ENCODE measurements at regions not wholly inside any gene's neighbourhood (a gene's known extent, or its start where the extent isn't known, plus 50 kb on each side); places are given as distances from the start of the nearest gene placed in this dataset.
"Not testable (repeated sequence)": the region's sequence is repeated elsewhere in the genome, so short reads cannot be mapped to it uniquely, and the experiment has no call there.

GRCh38 chrX:40368611-40369061 is 212.1 kb upstream of the ATP6AP2 start:
- no peak for FAIRE-seq
- H3K27me3 ChIP-seq (ENCODE audit: control insufficient read depth in 2 of 2, insufficient read depth in 2 of 2, low read length in 2 of 2): no peaks in the 10 kb centered on the region
- no peak for DNase-seq (ENCODE audit: low read depth, low spot score)
- CTCF ChIA-PET: no interaction called here
- H4K20me1 ChIP-seq (replicated peaks; ENCODE audit: control insufficient read depth, extremely low read depth, insufficient read depth, low read length): no peaks in the 10 kb centered on the region
- H3K79me2 ChIP-seq (ENCODE audit: control insufficient read depth, insufficient read depth, low read length): no peaks in the 10 kb centered on the region
- dilution Hi-C loops (cut with MboI; ENCODE audit: extremely low pct_ligation_motif_present, low sequenced_read_pairs) (no loop called here), intact Hi-C loops (cut with micrococcal nuclease) (no loop called here)
- no peak overlapping the region for H2AFZ ChIP-seq (ENCODE audit: low read depth, low read length)
- no peak overlapping the region for H3K4me3 ChIP-seq (replicated peaks in 1 of 3; ENCODE audit: insufficient read depth in 1 of 3, low read depth in 1 of 3, low read length in 3 of 3)
- H3K27ac ChIP-seq (ENCODE audit: insufficient read depth, low read depth, low read length): no peak overlapping the region
- H3K9me3 ChIP-seq (replicated peaks; ENCODE audit: control insufficient read depth, insufficient read depth, low read length): no peaks in the 10 kb centered on the region
- no peak overlapping the region for H3K9ac ChIP-seq (replicated peaks; ENCODE audit: extremely low read depth, insufficient read depth, low read length)
- H3K9me1 ChIP-seq (replicated peaks; ENCODE audit: control insufficient read depth, extremely low read depth, insufficient read depth, low read length): no peaks in the 10 kb centered on the region
- no peak overlapping the region for H3K4me2 ChIP-seq (ENCODE audit: insufficient read depth, low read length)
- H3K36me3 ChIP-seq (ENCODE audit: control insufficient read depth in 2 of 2, extremely low read depth in 1 of 2, insufficient read depth in 2 of 2, low read length in 2 of 2): no peaks in the 10 kb centered on the region
- no peaks in the 10 kb centered on the region for H3K4me1 ChIP-seq (ENCODE audit: control insufficient read depth, extremely low read depth, insufficient read depth, low read length)
- no TSS peak for BruUV-seq (replicated peaks)
- POLR2A ChIA-PET: no interaction called here
- TF ChIP-seq EZH2 (IDR thresholded peaks at IDR 0.05; ENCODE audit: borderline replicate concordance, low read depth, low read length, severe bottlenecking): no peak
- no peak for TF ChIP-seq POLR2A (IDR thresholded peaks at IDR 0.05; ENCODE audit: low read depth, low read length)
- no peak for TF ChIP-seq MAX (IDR thresholded peaks at IDR 0.05; ENCODE audit: insufficient read depth, insufficient read length)
- no peak for TF ChIP-seq MYC (IDR thresholded peaks at IDR 0.05; ENCODE audit: low read depth, low read length)

GRCh38 chrX:40366661-40367060 is 214.1 kb upstream of the ATP6AP2 start:
- DNase-seq (ENCODE audit: low read depth, low spot score) (no peak), FAIRE-seq (no peak)
- no peak for TF ChIP-seq MYC (IDR thresholded peaks at IDR 0.05; ENCODE audit: low read depth, low read length)
- no peak for TF ChIP-seq JUN (IDR thresholded peaks at IDR 0.05; ENCODE audit: borderline replicate concordance, insufficient read depth, insufficient read length, low read depth)
- TF ChIP-seq POLR2A (IDR thresholded peaks at IDR 0.05; ENCODE audit: low read depth, low read length): no peak
- TF ChIP-seq CTCF (IDR thresholded peaks at IDR 0.05; ENCODE audit: extremely low read depth in 1 of 2, insufficient read depth in 1 of 2, low read depth in 1 of 2, low read length in 2 of 2): no peak
- TF ChIP-seq MAX (IDR thresholded peaks at IDR 0.05; ENCODE audit: insufficient read depth, insufficient read length): no peak
- Histone ChIP-seq H3K4me1 (ENCODE audit: control insufficient read depth, extremely low read depth, insufficient read depth, low read length) (no peaks in the 10 kb centered on the region), H3K79me2 (ENCODE audit: control insufficient read depth, insufficient read depth, low read length) (no peaks in the 10 kb centered on the region), H2AFZ (ENCODE audit: low read depth, low read length) (no peak overlapping the region), H3K4me3 (replicated peaks in 1 of 3; ENCODE audit: insufficient read depth in 1 of 3, low read depth in 1 of 3, low read length in 3 of 3) (no peak overlapping the region), H3K27ac (ENCODE audit: insufficient read depth, low read depth, low read length) (no peak overlapping the region), H3K9me1 (replicated peaks; ENCODE audit: control insufficient read depth, extremely low read depth, insufficient read depth, low read length) (no peaks in the 10 kb centered on the region), H4K20me1 (replicated peaks; ENCODE audit: control insufficient read depth, extremely low read depth, insufficient read depth, low read length) (no peaks in the 10 kb centered on the region), H3K9ac (replicated peaks; ENCODE audit: extremely low read depth, insufficient read depth, low read length) (no peak overlapping the region), H3K36me3 (ENCODE audit: control insufficient read depth in 2 of 2, extremely low read depth in 1 of 2, insufficient read depth in 2 of 2, low read length in 2 of 2) (no peaks in the 10 kb centered on the region), H3K27me3 (ENCODE audit: control insufficient read depth in 2 of 2, insufficient read depth in 2 of 2, low read length in 2 of 2) (no peaks in the 10 kb centered on the region), H3K4me2 (ENCODE audit: insufficient read depth, low read length) (no peak overlapping the region), H3K9me3 (replicated peaks; ENCODE audit: control insufficient read depth, insufficient read depth, low read length) (no peaks in the 10 kb centered on the region)
- dilution Hi-C loops (cut with MboI; ENCODE audit: extremely low pct_ligation_motif_present, low sequenced_read_pairs): no loop called here
- ChIA-PET CTCF (no interaction called here), POLR2A (no interaction called here)
- intact Hi-C loops (cut with micrococcal nuclease): no loop called here
- no TSS peak for BruUV-seq (replicated peaks)

GRCh38 chrX:40362291-40362690 is 218.5 kb upstream of the ATP6AP2 start:
- H3K27me3 ChIP-seq (ENCODE audit: control insufficient read depth in 2 of 2, insufficient read depth in 2 of 2, low read length in 2 of 2); H3K27ac ChIP-seq (ENCODE audit: insufficient read depth, low read depth, low read length); H3K36me3 ChIP-seq (ENCODE audit: control insufficient read depth in 2 of 2, extremely low read depth in 1 of 2, insufficient read depth in 2 of 2, low read length in 2 of 2); H3K4me2 ChIP-seq (ENCODE audit: insufficient read depth, low read length); H3K9me3 ChIP-seq (replicated peaks; ENCODE audit: control insufficient read depth, insufficient read depth, low read length); H3K9ac ChIP-seq (replicated peaks; ENCODE audit: extremely low read depth, insufficient read depth, low read length); DNase-seq (ENCODE audit: low read depth, low spot score); CTCF ChIA-PET; H2AFZ ChIP-seq (ENCODE audit: low read depth, low read length); POLR2A ChIA-PET; FAIRE-seq; H3K9me1 ChIP-seq (replicated peaks; ENCODE audit: control insufficient read depth, extremely low read depth, insufficient read depth, low read length); H4K20me1 ChIP-seq (replicated peaks; ENCODE audit: control insufficient read depth, extremely low read depth, insufficient read depth, low read length); H3K4me1 ChIP-seq (ENCODE audit: control insufficient read depth, extremely low read depth, insufficient read depth, low read length); dilution Hi-C loops (cut with MboI; ENCODE audit: extremely low pct_ligation_motif_present, low sequenced_read_pairs); intact Hi-C loops (cut with micrococcal nuclease); BruUV-seq (replicated peaks); H3K4me3 ChIP-seq (replicated peaks in 1 of 3; ENCODE audit: insufficient read depth in 1 of 3, low read depth in 1 of 3, low read length in 3 of 3); H3K79me2 ChIP-seq (ENCODE audit: control insufficient read depth, insufficient read depth, low read length): not testable (repeated sequence)

All from endothelial cell of umbilical vein (primary cell).